ENCODE measurements at regions not wholly inside any gene's neighbourhood (a gene's known extent, or its start where the extent isn't known, plus 50 kb on each side); places are given as distances from the start of the nearest gene placed in this dataset.

- no peaks in the 10 kb centered on the region for H3K79me2 ChIP-seq (ENCODE audit: control insufficient read depth, insufficient read depth, low read length)
- H3K36me3 ChIP-seq (ENCODE audit: control insufficient read depth in 2 of 2, extremely low read depth in 1 of 2, insufficient read depth in 2 of 2, low read length in 2 of 2) = no peaks in the 10 kb centered on the region
- CTCF ChIA-PET = no interaction called here
- POLR2A ChIA-PET = no interaction called here
- H3K9ac ChIP-seq (replicated peaks; ENCODE audit: extremely low read depth, insufficient read depth, low read length) = no peak overlapping the region
- no peaks in the 10 kb centered on the region for H4K20me1 ChIP-seq (replicated peaks; ENCODE audit: control insufficient read depth, extremely low read depth, insufficient read depth, low read length)
- no TSS peak for BruUV-seq (replicated peaks)
- no peaks in the 10 kb centered on the region for H3K4me1 ChIP-seq (ENCODE audit: control insufficient read depth, extremely low read depth, insufficient read depth, low read length)
- dilution Hi-C loops (cut with MboI; ENCODE audit: extremely low pct_ligation_motif_present, low sequenced_read_pairs) (no loop called here), intact Hi-C loops (cut with micrococcal nuclease) (no loop called here)
- DNase-seq (ENCODE audit: low read depth, low spot score) (no peak), FAIRE-seq (no peak)
- no peaks in the 10 kb centered on the region for H3K9me3 ChIP-seq (replicated peaks; ENCODE audit: control insufficient read depth, insufficient read depth, low read length)
- no peaks in the 10 kb centered on the region for H3K9me1 ChIP-seq (replicated peaks; ENCODE audit: control insufficient read depth, extremely low read depth, insufficient read depth, low read length)
- H2AFZ ChIP-seq (ENCODE audit: low read depth, low read length) = no peak overlapping the region
- no peak overlapping the region for H3K27ac ChIP-seq (ENCODE audit: insufficient read depth, low read depth, low read length)
- no peak for TF ChIP-seq MAX (IDR thresholded peaks at IDR 0.05; ENCODE audit: insufficient read depth, insufficient read length)
- H3K27me3 ChIP-seq (ENCODE audit: control insufficient read depth in 2 of 2, insufficient read depth in 2 of 2, low read length in 2 of 2) = no peaks in the 10 kb centered on the region
- H3K4me3 ChIP-seq (replicated peaks in 1 of 3; ENCODE audit: insufficient read depth in 1 of 3, low read depth in 1 of 3, low read length in 3 of 3) = no peak overlapping the region
- no peak overlapping the region for H3K4me2 ChIP-seq (ENCODE audit: insufficient read depth, low read length)
Observed at GRCh38 chr15:61327019-61327631, 98.0 kb upstream of the RORA start.

- FAIRE-seq (no peak), DNase-seq (ENCODE audit: low read depth, low spot score) (no peak)
- intact Hi-C loops (cut with micrococcal nuclease) = no loop called here
- Histone ChIP-seq H3K4me1 (ENCODE audit: control insufficient read depth, extremely low read depth, insufficient read depth, low read length) (no peaks in the 10 kb centered on the region), H3K36me3 (ENCODE audit: control insufficient read depth in 2 of 2, extremely low read depth in 1 of 2, insufficient read depth in 2 of 2, low read length in 2 of 2) (no peaks in the 10 kb centered on the region), H3K4me2 (ENCODE audit: insufficient read depth, low read length) (no peak overlapping the region), H3K9me1 (replicated peaks; ENCODE audit: control insufficient read depth, extremely low read depth, insufficient read depth, low read length) (no peaks in the 10 kb centered on the region), H3K4me3 (replicated peaks in 1 of 3; ENCODE audit: insufficient read depth in 1 of 3, low read depth in 1 of 3, low read length in 3 of 3) (no peak overlapping the region), H2AFZ (ENCODE audit: low read depth, low read length) (no peak overlapping the region), H3K9ac (replicated peaks; ENCODE audit: extremely low read depth, insufficient read depth, low read length) (no peak overlapping the region), H3K27ac (ENCODE audit: insufficient read depth, low read depth, low read length) (no peak overlapping the region), H3K79me2 (ENCODE audit: control insufficient read depth, insufficient read depth, low read length) (no peaks in the 10 kb centered on the region), H4K20me1 (replicated peaks; ENCODE audit: control insufficient read depth, extremely low read depth, insufficient read depth, low read length) (no peaks in the 10 kb centered on the region), H3K27me3 (ENCODE audit: control insufficient read depth in 2 of 2, insufficient read depth in 2 of 2, low read length in 2 of 2) (no peaks in the 10 kb centered on the region), H3K9me3 (replicated peaks; ENCODE audit: control insufficient read depth, insufficient read depth, low read length) (no peaks in the 10 kb centered on the region)
- no peak for TF ChIP-seq MAX (IDR thresholded peaks at IDR 0.05; ENCODE audit: insufficient read depth, insufficient read length)
- no peak for TF ChIP-seq EZH2 (IDR thresholded peaks at IDR 0.05; ENCODE audit: borderline replicate concordance, low read depth, low read length, severe bottlenecking)
- TF ChIP-seq POLR2A (IDR thresholded peaks at IDR 0.05; ENCODE audit: low read depth, low read length) = no peak
- TF ChIP-seq CTCF (IDR thresholded peaks at IDR 0.05; ENCODE audit: extremely low read depth in 1 of 2, insufficient read depth in 1 of 2, low read depth in 1 of 2, low read length in 2 of 2) = no peak
- TF ChIP-seq MYC (IDR thresholded peaks at IDR 0.05; ENCODE audit: low read depth, low read length) = no peak
- no peak for TF ChIP-seq JUN (IDR thresholded peaks at IDR 0.05; ENCODE audit: borderline replicate concordance, insufficient read depth, insufficient read length, low read depth)
- no peak for TF ChIP-seq GATA2 (IDR thresholded peaks at IDR 0.05; ENCODE audit: insufficient read depth, insufficient read length, low read depth, low read length)
- no peak for TF ChIP-seq POLR2AphosphoS5 (IDR thresholded peaks at IDR 0.05; ENCODE audit: insufficient read depth, low read depth, low read length)
- TF ChIP-seq FOS (IDR thresholded peaks at IDR 0.05; ENCODE audit: borderline replicate concordance, insufficient read depth, low read length) = no peak
- no TSS peak for BruUV-seq (replicated peaks)
- CTCF ChIA-PET = no interaction called here
- POLR2A ChIA-PET = no interaction called here
- dilution Hi-C loops (cut with MboI; ENCODE audit: extremely low pct_ligation_motif_present, low sequenced_read_pairs) = no loop called here
Observed at GRCh38 chr15:61319892-61320291, 90.8 kb upstream of the RORA start.
